ENCODE measurements at regions not wholly inside any gene's neighbourhood (a gene's known extent, or its start where the extent isn't known, plus 50 kb on each side); places are given as distances from the start of the nearest gene placed in this dataset.

DNA sequence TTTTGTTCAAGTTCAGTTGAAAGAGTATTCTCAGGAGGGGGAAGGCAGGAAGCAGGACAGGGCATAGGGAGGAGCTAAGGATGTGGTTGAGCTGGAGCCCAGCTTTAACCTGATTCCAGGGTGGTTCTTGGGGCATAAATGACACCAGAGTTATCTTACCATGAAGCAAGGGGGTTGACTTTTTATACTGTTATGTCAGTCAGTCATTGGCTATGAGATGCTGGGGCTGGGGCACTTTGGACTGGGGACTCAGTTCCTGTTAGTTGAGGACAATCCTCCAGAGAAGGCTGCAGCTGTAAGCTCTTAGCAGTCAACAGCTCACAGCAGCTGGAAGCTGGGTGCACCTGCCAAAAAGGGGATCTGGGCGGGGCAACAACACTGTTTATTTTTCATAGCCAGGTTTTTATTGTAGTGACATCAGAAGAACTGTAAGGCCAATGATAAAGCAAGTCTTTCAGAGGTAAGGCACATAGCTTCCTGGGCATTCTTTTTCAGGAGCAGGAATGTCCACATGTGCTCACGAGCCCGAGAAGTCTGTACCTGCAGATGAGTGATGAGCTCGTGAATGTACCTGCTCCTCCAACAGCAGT is 78.5 kb downstream of the MID1IP1 start:
- H3K4me3 ChIP-seq (ENCODE audit: low read length) = no peak overlapping the region
- no peaks in the 10 kb centered on the region for H3K27me3 ChIP-seq (ENCODE audit: insufficient read depth, low read length)
- H3K9me3 ChIP-seq (ENCODE audit: low read depth, low read length) = no peaks in the 10 kb centered on the region
- peaks cover 26% of the 10 kb centered on the region for H3K4me1 ChIP-seq (ENCODE audit: insufficient read depth, low read length)

GRCh38 chrX:38880296-38880854 is 79.1 kb downstream of the MID1IP1 start:
- Histone ChIP-seq H3K9me3 (ENCODE audit: low read depth, low read length) (no peaks in the 10 kb centered on the region), H3K27me3 (ENCODE audit: insufficient read depth, low read length) (no peaks in the 10 kb centered on the region), H3K4me1 (ENCODE audit: insufficient read depth, low read length) (peaks cover 26% of the 10 kb centered on the region), H3K4me3 (ENCODE audit: low read length) (no peak overlapping the region)

DNA sequence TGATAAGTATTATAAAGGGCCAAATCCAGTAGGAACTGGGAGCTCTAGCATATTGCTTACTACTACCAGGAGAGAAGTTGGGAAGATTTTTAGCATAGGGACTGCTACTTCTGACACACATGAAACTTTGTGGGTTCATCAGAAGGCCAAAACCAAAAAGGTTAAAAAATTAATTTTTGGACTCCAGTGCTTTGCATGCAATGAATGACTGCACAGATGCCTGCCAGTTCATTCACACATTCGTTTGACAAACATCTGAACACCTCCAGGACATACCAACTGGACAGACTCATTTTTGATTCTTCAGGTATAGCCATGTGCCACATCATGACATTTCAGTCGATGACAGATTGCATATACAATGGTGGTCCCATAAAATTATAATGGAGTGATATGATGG is 79.8 kb downstream of the MID1IP1 start:
- H3K27me3 ChIP-seq (ENCODE audit: insufficient read depth, low read length) = no peaks in the 10 kb centered on the region
- no peak overlapping the region for H3K4me3 ChIP-seq (ENCODE audit: low read length)
- H3K9me3 ChIP-seq (ENCODE audit: low read depth, low read length) = no peaks in the 10 kb centered on the region
- peaks cover 26% of the 10 kb centered on the region for H3K4me1 ChIP-seq (ENCODE audit: insufficient read depth, low read length)

- no peak overlapping the region for H3K4me3 ChIP-seq (ENCODE audit: low read length)
- peaks cover 26% of the 10 kb centered on the region for H3K4me1 ChIP-seq (ENCODE audit: insufficient read depth, low read length)
- H3K27me3 ChIP-seq (ENCODE audit: insufficient read depth, low read length) = no peaks in the 10 kb centered on the region
- no peaks in the 10 kb centered on the region for H3K9me3 ChIP-seq (ENCODE audit: low read depth, low read length)
Observed at GRCh38 chrX:38881727-38882126, 80.5 kb downstream of the MID1IP1 start.

DNA sequence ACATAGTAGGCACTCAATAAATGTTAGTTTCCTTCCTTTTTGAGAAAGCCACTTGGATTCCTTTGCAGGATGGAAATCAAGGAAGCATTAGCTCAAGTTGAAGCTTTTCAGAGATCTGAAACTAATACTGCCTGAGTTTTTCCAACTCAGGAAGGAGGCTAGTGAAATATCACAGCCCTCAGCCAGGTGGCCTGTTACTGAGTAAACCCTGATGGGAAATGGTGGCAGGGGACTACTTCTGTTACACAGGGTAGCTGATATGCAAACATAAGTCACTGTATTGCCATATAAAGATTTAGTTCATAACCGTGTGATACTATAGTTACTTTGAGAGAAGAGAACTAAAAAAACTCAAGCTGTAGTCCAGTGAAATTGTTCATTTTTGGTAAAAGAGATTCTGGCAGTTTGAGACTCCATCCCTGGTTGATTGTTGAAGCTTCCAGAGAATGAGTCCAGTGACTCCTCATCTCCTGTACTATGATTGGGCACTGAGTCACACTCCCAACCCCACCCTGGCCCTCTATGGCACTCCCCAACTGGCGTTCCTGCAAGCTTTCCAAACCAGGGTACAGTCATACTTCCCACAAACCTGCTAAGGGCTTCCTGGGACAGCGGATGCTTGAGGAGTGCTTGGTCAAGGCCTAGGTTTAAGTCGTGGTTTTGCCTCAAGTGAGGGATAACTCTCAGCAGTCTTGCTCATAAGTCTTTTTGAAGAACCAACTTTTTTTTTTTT is 81.8 kb downstream of the MID1IP1 start:
- Histone ChIP-seq H3K27me3 (ENCODE audit: insufficient read depth, low read length) (no peaks in the 10 kb centered on the region), H3K9me3 (ENCODE audit: low read depth, low read length) (no peaks in the 10 kb centered on the region), H3K4me1 (ENCODE audit: insufficient read depth, low read length) (peaks cover 26% of the 10 kb centered on the region), H3K4me3 (ENCODE audit: low read length) (no peak overlapping the region)

GRCh38 chrX:38886112-38886511 is 84.9 kb downstream of the MID1IP1 start:
- peaks cover 8% of the 10 kb centered on the region for H3K4me1 ChIP-seq (ENCODE audit: insufficient read depth, low read length)
- no peaks in the 10 kb centered on the region for H3K27me3 ChIP-seq (ENCODE audit: insufficient read depth, low read length)
- no peak overlapping the region for H3K4me3 ChIP-seq (ENCODE audit: low read length)
- no peaks in the 10 kb centered on the region for H3K9me3 ChIP-seq (ENCODE audit: low read depth, low read length)

- no peaks in the 10 kb centered on the region for H3K9me3 ChIP-seq (ENCODE audit: low read depth, low read length)
- no peak overlapping the region for H3K4me3 ChIP-seq (ENCODE audit: low read length)
- H3K4me1 ChIP-seq (ENCODE audit: insufficient read depth, low read length) = no peaks in the 10 kb centered on the region
- no peaks in the 10 kb centered on the region for H3K27me3 ChIP-seq (ENCODE audit: insufficient read depth, low read length)
Observed at GRCh38 chrX:38887222-38887621, 86.0 kb downstream of the MID1IP1 start.

- Histone ChIP-seq H3K27me3 (ENCODE audit: insufficient read depth, low read length) (no peaks in the 10 kb centered on the region), H3K4me1 (ENCODE audit: insufficient read depth, low read length) (no peaks in the 10 kb centered on the region), H3K9me3 (ENCODE audit: low read depth, low read length) (no peaks in the 10 kb centered on the region), H3K4me3 (ENCODE audit: low read length) (no peak overlapping the region)
Observed at GRCh38 chrX:38890326-38890725, 89.1 kb downstream of the MID1IP1 start.

DNA sequence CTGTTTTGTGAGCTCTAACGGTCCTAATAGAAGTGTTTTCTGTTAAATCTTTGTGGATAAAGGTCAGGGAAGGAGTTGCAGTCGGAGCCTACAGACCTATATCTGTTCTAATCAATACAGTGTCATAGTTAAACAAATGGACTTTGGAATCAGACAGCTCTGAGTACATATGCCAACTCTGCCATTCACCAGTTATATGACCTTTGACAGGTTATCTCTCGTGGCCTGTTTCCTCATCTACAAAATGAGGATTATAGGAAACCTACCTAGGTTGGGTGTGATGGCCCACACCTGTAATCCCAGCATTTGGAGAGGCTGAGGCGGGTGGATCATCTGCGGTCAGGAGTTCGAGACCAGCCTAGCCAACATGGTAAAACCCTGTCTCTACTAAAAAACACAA is 89.7 kb downstream of the MID1IP1 start:
- Histone ChIP-seq H3K27me3 (ENCODE audit: insufficient read depth, low read length) (no peaks in the 10 kb centered on the region), H3K4me3 (ENCODE audit: low read length) (no peak overlapping the region), H3K9me3 (ENCODE audit: low read depth, low read length) (no peaks in the 10 kb centered on the region), H3K4me1 (ENCODE audit: insufficient read depth, low read length) (no peaks in the 10 kb centered on the region)

- no peaks in the 10 kb centered on the region for H3K27me3 ChIP-seq (ENCODE audit: insufficient read depth, low read length)
- no peak overlapping the region for H3K4me3 ChIP-seq (ENCODE audit: low read length)
- H3K4me1 ChIP-seq (ENCODE audit: insufficient read depth, low read length) = no peaks in the 10 kb centered on the region
- no peaks in the 10 kb centered on the region for H3K9me3 ChIP-seq (ENCODE audit: low read depth, low read length)
Observed at GRCh38 chrX:38891641-38892413, 90.6 kb downstream of the MID1IP1 start.

DNA sequence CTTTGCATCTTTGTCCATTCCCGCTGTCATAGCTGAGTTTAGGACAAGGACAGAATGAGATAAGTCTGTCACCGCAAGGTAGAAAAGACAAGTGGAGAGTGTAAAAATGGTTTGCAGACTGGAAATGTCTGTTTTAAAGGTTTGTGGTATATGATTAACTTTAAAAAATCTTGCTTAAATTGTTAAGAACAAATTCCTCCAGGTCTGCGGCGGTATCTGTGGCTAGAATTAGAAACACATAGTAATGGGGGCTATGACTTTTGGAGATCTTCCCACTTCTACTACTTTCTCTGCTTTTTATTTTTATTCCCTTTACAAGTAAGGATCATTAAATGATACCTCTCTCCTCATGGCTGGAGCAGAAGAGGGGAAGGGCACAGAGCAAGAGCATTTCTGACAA is 92.2 kb downstream of the MID1IP1 start:
- Histone ChIP-seq H3K4me1 (ENCODE audit: insufficient read depth, low read length) (no peaks in the 10 kb centered on the region), H3K9me3 (ENCODE audit: low read depth, low read length) (no peaks in the 10 kb centered on the region), H3K27me3 (ENCODE audit: insufficient read depth, low read length) (no peaks in the 10 kb centered on the region), H3K4me3 (ENCODE audit: low read length) (no peak overlapping the region)

DNA sequence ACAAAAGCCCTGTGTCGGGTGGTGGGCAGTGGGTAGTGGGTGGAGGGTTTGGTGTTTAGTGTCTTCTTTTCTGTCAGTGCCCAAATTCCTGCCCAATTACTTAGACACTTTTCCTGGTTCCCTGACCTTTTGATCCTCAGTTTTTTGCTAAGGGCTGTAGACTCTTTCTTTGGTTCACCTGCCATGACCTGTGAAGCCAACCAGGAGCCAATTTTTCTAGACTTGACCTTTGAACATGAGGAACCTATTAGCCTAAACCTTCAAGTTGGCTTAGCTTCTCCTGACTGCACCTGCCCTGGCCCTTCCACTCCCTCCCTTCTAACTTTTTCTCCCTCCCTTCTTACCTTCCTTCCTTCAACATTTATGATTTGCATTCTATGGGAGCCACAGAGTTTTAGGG is 94.5 kb downstream of the MID1IP1 start:
- no peaks in the 10 kb centered on the region for H3K4me1 ChIP-seq (ENCODE audit: insufficient read depth, low read length)
- H3K27me3 ChIP-seq (ENCODE audit: insufficient read depth, low read length) = no peaks in the 10 kb centered on the region
- H3K9me3 ChIP-seq (ENCODE audit: low read depth, low read length) = no peaks in the 10 kb centered on the region
- H3K4me3 ChIP-seq (ENCODE audit: low read length) = no peak overlapping the region

- Histone ChIP-seq H3K4me1 (ENCODE audit: insufficient read depth, low read length) (no peaks in the 10 kb centered on the region), H3K9me3 (ENCODE audit: low read depth, low read length) (no peaks in the 10 kb centered on the region), H3K27me3 (ENCODE audit: insufficient read depth, low read length) (no peaks in the 10 kb centered on the region), H3K4me3 (ENCODE audit: low read length) (no peak overlapping the region)
Observed at GRCh38 chrX:38896724-38897298, 95.6 kb downstream of the MID1IP1 start.

GRCh38 chrX:38898261-38898660 is 97.0 kb downstream of the MID1IP1 start:
- H3K4me1 ChIP-seq (ENCODE audit: insufficient read depth, low read length) = no peaks in the 10 kb centered on the region
- H3K4me3 ChIP-seq (ENCODE audit: low read length) = no peak overlapping the region
- no peaks in the 10 kb centered on the region for H3K27me3 ChIP-seq (ENCODE audit: insufficient read depth, low read length)
- no peaks in the 10 kb centered on the region for H3K9me3 ChIP-seq (ENCODE audit: low read depth, low read length)

- Histone ChIP-seq H3K4me3 (ENCODE audit: low read length) (no peak overlapping the region), H3K9me3 (ENCODE audit: low read depth, low read length) (no peaks in the 10 kb centered on the region), H3K4me1 (ENCODE audit: insufficient read depth, low read length) (no peaks in the 10 kb centered on the region), H3K27me3 (ENCODE audit: insufficient read depth, low read length) (no peaks in the 10 kb centered on the region)
Observed at GRCh38 chrX:38899650-38900049, 98.4 kb downstream of the MID1IP1 start.
